Sciatic nerve (tissue), 2 donors: ENCODE measurements at regions not wholly inside any gene's neighbourhood (a gene's known extent, or its start where the extent isn't known, plus 50 kb on each side); places are given as distances from the start of the nearest gene placed in this dataset.
"Not testable (repeated sequence)": the region's sequence is repeated elsewhere in the genome, so short reads cannot be mapped to it uniquely, and the experiment has no call there.

Experiments
- ATAC-seq: fragments of 200-7000 bp; cut with Tn5 transposase; one replicate; pipeline ENCODE4 v1.9.1; 2020; ENCODE audit warnings: mild to moderate bottlenecking, moderate library complexity
- DNase-seq: peaks from one replicate; pipeline ENCODE4 v3.0.0-alpha.2; 2020; ENCODE audit warnings: low spot score
- intact Hi-C: fragments of 100-400 bp; cut with DNase I; formaldehyde crosslinking; loops from one replicate; pipeline ENCODE4 v1.14.2; 2022
- donor health status: DM: no; HTN: no; CAD: no.
- donor health status: DM: no; HTN: no; CAD: no.

GRCh38 chr9:78436873-78437272 is 139.9 kb downstream of the PSAT1 start:
- intact Hi-C loops = no loop called here

GRCh38 chr9:78437296-78437695 is 140.4 kb downstream of the PSAT1 start:
- no peak for DNase-seq
- intact Hi-C loops = no loop called here
- ATAC-seq = no peak

More at GRCh38 chr9:78436873-78437272, 139.9 kb downstream of the PSAT1 start:
- DNase-seq (no peak), ATAC-seq (no peak)

- DNase-seq = no peak
- ATAC-seq = no peak
- intact Hi-C loops = no loop called here
Measured at GRCh38 chr9:78437806-78438205, 140.9 kb downstream of the PSAT1 start.

- intact Hi-C loops = no loop called here
- DNase-seq = no peak
- no peak for ATAC-seq
Measured at GRCh38 chr9:78438211-78438610, 141.3 kb downstream of the PSAT1 start.

GRCh38 chr9:78438780-78439179 is 141.9 kb downstream of the PSAT1 start:
- ATAC-seq = no peak
- no peak for DNase-seq
- intact Hi-C loops = no loop called here

- ATAC-seq = peak; percentile 88
- DNase-seq = peak; percentile 86
- intact Hi-C loops = no loop called here
Measured at GRCh38 chr9:78439190-78439865, 142.4 kb downstream of the PSAT1 start.

GRCh38 chr9:78439866-78440830 is 143.2 kb downstream of the PSAT1 start:
- ATAC-seq (no peak), DNase-seq (no peak)
- intact Hi-C loops = no loop called here

GRCh38 chr9:78441396-78441795 is 144.5 kb downstream of the PSAT1 start:
- intact Hi-C loops = no loop called here
- ATAC-seq (no peak), DNase-seq (no peak)

GRCh38 chr9:78441822-78442431 is 145.0 kb downstream of the PSAT1 start:
- intact Hi-C loops = no loop called here
- DNase-seq (no peak), ATAC-seq (no peak)

GRCh38 chr9:78442577-78442976 is 145.7 kb downstream of the PSAT1 start:
- intact Hi-C loops, DNase-seq, ATAC-seq: not testable (repeated sequence)

GRCh38 chr9:78443946-78444345 is 147.0 kb downstream of the PSAT1 start:
- DNase-seq (no peak), ATAC-seq (peak; percentile 21)
- intact Hi-C loops = no loop called here

GRCh38 chr9:78448960-78449673 is 152.2 kb downstream of the PSAT1 start:
- DNase-seq (no peak), ATAC-seq (no peak)
- intact Hi-C loops = no loop called here

- intact Hi-C loops = no loop called here
- no peak for ATAC-seq
- no peak for DNase-seq
Measured at GRCh38 chr9:78453450-78453849, 156.5 kb downstream of the PSAT1 start.

- DNase-seq = no peak
- no peak for ATAC-seq
- intact Hi-C loops = no loop called here
Measured at GRCh38 chr9:78462611-78463010, 165.7 kb downstream of the PSAT1 start.

GRCh38 chr9:78463750-78464149 is 166.8 kb downstream of the PSAT1 start:
- DNase-seq = no peak
- intact Hi-C loops = no loop called here
- ATAC-seq = no peak

- ATAC-seq = no peak
- intact Hi-C loops = no loop called here
- no peak for DNase-seq
Measured at GRCh38 chr9:78468231-78468630, 171.3 kb downstream of the PSAT1 start.

GRCh38 chr9:78468974-78469576 is 172.2 kb downstream of the PSAT1 start:
- DNase-seq = no peak
- intact Hi-C loops = no loop called here
- ATAC-seq = no peak

- ATAC-seq = no peak
- intact Hi-C loops = no loop called here
- no peak for DNase-seq
Measured at GRCh38 chr9:78470216-78470615, 173.3 kb downstream of the PSAT1 start.

- intact Hi-C loops = no loop called here
- ATAC-seq (no peak), DNase-seq (no peak)
Measured at GRCh38 chr9:78470741-78471140, 173.8 kb downstream of the PSAT1 start.
